ENCODE measurements at regions not wholly inside any gene's neighbourhood (a gene's known extent, or its start where the extent isn't known, plus 50 kb on each side); places are given as distances from the start of the nearest gene placed in this dataset.

GRCh38 chr9:115599898-115600297 lies 481.9 kb upstream of the TNC start:
- no peak for TF ChIP-seq ARNT (IDR thresholded peaks at IDR 0.05)
- no peak for TF ChIP-seq PKNOX1 (IDR thresholded peaks at IDR 0.05)
- no peak for TF ChIP-seq BHLHE40 (IDR thresholded peaks at IDR 0.05; ENCODE audit: borderline replicate concordance)
- TF ChIP-seq FOXK2 (IDR thresholded peaks at IDR 0.05), result no peak
- TF ChIP-seq ELF4 (IDR thresholded peaks at IDR 0.05), result no peak

All from HEK293T (cell line).